MM.1S (cell line): ENCODE measurements at regions not wholly inside any gene's neighbourhood (a gene's known extent, or its start where the extent isn't known, plus 50 kb on each side); places are given as distances from the start of the nearest gene placed in this dataset.

Experiments used
- DNase-seq: peaks from one replicate; pipeline ENCODE4 v3.0.0-alpha.2; 2015
- H2AFZ ChIP-seq: fragments of 300-600 bp; sonication (generic); 2 replicates; pipeline ENCODE4 v1.6.0; 2016; ENCODE audit warnings: antibody characterized with exemption, low read length
- H3F3A ChIP-seq: fragments of 300-600 bp; sonication (generic); 2 replicates; pipeline ENCODE4 v1.6.1; 2016; ENCODE audit warnings: mild to moderate bottlenecking, antibody characterized with exemption, low read length, moderate library complexity, mixed read lengths; ENCODE audit not compliant: insufficient read depth
- H3K27ac ChIP-seq: fragments of 300-600 bp; sonication (generic); 2 replicates; pipeline ENCODE4 v1.5.1; 2016; ENCODE audit warnings: mild to moderate bottlenecking, low read length
- H3K27me3 ChIP-seq: fragments of 300-600 bp; sonication (generic); replicated peaks from 2 replicates; pipeline ENCODE4 v1.6.0; 2016; ENCODE audit warnings: low read length; ENCODE audit not compliant: insufficient read depth
- H3K36me3 ChIP-seq: fragments of 300-600 bp; sonication (generic); replicated peaks from 2 replicates; pipeline ENCODE4 v1.6.1; 2016; ENCODE audit warnings: mild to moderate bottlenecking, low read length, mixed read lengths; ENCODE audit not compliant: insufficient read depth
- H3K4me1 ChIP-seq: fragments of 300-600 bp; sonication (generic); 2 replicates; pipeline ENCODE4 v1.6.1; 2016; ENCODE audit warnings: low read length, mixed read lengths
- H3K4me2 ChIP-seq: fragments of 300-600 bp; sonication (generic); 2 replicates; pipeline ENCODE4 v1.6.0; 2016; ENCODE audit warnings: low read depth, low read length
- H3K4me3 ChIP-seq: fragments of 300-600 bp; sonication (generic); 2 replicates; pipeline ENCODE4 v1.5.1; 2016; ENCODE audit warnings: low read length, mixed read lengths
- H3K79me2 ChIP-seq: fragments of 300-600 bp; sonication (generic); 2 replicates; pipeline ENCODE4 v1.6.1; 2016; ENCODE audit warnings: mixed run types, low read length, mixed read lengths
- H3K9ac ChIP-seq: fragments of 300-600 bp; sonication (generic); 2 replicates; pipeline ENCODE4 v1.6.1; 2016; ENCODE audit warnings: low read length, mixed read lengths
- H3K9me2 ChIP-seq: fragments of 300-600 bp; sonication (generic); replicated peaks from 2 replicates; pipeline ENCODE4 v1.6.1; 2016; ENCODE audit warnings: mild to moderate bottlenecking, low read length, mixed read lengths; ENCODE audit not compliant: insufficient read depth
- H3K9me3 ChIP-seq: fragments of 300-600 bp; sonication (generic); replicated peaks from 2 replicates; pipeline ENCODE4 v1.6.1; 2016; ENCODE audit warnings: mild to moderate bottlenecking, low read length, mixed read lengths; ENCODE audit not compliant: insufficient read depth
- H4K20me1 ChIP-seq: fragments of 300-600 bp; sonication (generic); 2 replicates; pipeline ENCODE4 v1.6.1; 2016; ENCODE audit warnings: mild to moderate bottlenecking, low read length, moderate library complexity, mixed read lengths; ENCODE audit not compliant: insufficient read depth
- EZH2 ChIP-seq: fragments of 300-600 bp; sonication (generic); optimal IDR thresholded peaks from 2 replicates; pipeline ENCODE3; 2017; ENCODE audit warnings: low read depth, mild to moderate bottlenecking, antibody characterized with exemption, low read length, mixed read lengths
- EZH2phosphoT487 ChIP-seq: fragments of 300-600 bp; sonication (generic); IDR thresholded peaks from 2 replicates; pipeline ENCODE4 v1.6.1; 2018; ENCODE audit warnings: antibody characterized with exemption, low read length
- TF ChIP-seq, protein P1 (sequence below): fragments of 300-600 bp; sonication (generic); IDR thresholded peaks from 2 replicates; pipeline ENCODE4 v1.5.1; 2016; ENCODE audit warnings: antibody characterized with exemption, low read length, mixed read lengths

DNA sequence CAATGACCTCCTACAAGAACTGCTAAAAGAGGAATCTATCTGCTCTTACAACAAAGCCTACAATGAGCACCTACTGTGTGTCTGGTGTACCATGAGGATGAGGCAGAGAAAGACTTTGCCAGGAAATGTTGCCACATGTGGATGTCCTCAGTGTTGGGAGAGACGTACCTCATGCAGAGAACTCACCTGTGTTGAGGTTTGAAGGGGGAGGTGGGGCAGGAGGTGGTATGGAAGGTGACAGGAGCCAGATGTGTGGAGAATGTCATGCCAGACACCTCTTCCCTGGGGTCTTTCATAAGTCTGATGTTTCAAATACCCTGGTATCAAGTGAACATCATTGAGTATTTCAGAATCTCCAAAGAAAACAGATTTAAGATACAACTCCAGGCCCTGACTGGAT lies 220.1 kb upstream of the RNF32 start:
- no peaks in the 10 kb centered on the region for H4K20me1 ChIP-seq
- no peaks in the 10 kb centered on the region for H3K4me1 ChIP-seq
- no peaks in the 10 kb centered on the region for H3K27me3 ChIP-seq
- no peaks in the 10 kb centered on the region for H3K36me3 ChIP-seq
- DNase-seq, result no peak
- no peak overlapping the region for H3K4me3 ChIP-seq
- H3K9me3 ChIP-seq, result no peaks in the 10 kb centered on the region
- H2AFZ ChIP-seq, result no peak overlapping the region
- H3K9me2 ChIP-seq, result no peaks in the 10 kb centered on the region
- H3K9ac ChIP-seq, result no peak overlapping the region
- H3K79me2 ChIP-seq, result no peaks in the 10 kb centered on the region
- TF ChIP-seq EZH2phosphoT487 (no peak), EZH2 (no peak)
- TF ChIP-seq, protein P1, sequence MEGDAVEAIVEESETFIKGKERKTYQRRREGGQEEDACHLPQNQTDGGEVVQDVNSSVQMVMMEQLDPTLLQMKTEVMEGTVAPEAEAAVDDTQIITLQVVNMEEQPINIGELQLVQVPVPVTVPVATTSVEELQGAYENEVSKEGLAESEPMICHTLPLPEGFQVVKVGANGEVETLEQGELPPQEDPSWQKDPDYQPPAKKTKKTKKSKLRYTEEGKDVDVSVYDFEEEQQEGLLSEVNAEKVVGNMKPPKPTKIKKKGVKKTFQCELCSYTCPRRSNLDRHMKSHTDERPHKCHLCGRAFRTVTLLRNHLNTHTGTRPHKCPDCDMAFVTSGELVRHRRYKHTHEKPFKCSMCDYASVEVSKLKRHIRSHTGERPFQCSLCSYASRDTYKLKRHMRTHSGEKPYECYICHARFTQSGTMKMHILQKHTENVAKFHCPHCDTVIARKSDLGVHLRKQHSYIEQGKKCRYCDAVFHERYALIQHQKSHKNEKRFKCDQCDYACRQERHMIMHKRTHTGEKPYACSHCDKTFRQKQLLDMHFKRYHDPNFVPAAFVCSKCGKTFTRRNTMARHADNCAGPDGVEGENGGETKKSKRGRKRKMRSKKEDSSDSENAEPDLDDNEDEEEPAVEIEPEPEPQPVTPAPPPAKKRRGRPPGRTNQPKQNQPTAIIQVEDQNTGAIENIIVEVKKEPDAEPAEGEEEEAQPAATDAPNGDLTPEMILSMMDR, result no peak
- H3K27ac ChIP-seq, result no peak overlapping the region
- H3K4me2 ChIP-seq, result no peak overlapping the region
- no peaks in the 10 kb centered on the region for H3F3A ChIP-seq

DNA sequence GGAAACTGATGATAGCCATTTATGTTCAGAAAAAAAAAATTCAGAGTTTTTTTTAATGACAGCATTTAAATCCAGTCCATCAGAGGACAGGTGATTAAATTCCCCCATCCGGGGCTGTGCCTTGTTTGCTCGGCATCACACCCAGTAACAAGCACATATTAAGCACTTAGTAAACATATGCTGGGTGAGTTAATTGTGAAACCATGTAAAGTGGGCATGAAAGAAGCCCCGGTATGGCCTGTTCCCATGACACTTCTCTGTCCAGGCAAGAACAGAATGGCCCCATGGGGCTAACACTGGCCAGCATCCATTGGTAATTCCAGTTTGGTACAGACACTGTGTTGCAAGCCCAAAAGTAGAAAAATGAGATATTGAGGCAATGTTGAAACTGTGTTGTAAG lies 220.8 kb upstream of the RNF32 start:
- H3K4me1 ChIP-seq, result no peaks in the 10 kb centered on the region
- TF ChIP-seq EZH2phosphoT487 (no peak), EZH2 (no peak)
- TF ChIP-seq, protein P1, result no peak
- no peaks in the 10 kb centered on the region for H3K9me3 ChIP-seq
- no peaks in the 10 kb centered on the region for H3K79me2 ChIP-seq
- DNase-seq, result no peak
- H3K4me3 ChIP-seq, result no peak overlapping the region
- H3K36me3 ChIP-seq, result no peaks in the 10 kb centered on the region
- no peak overlapping the region for H2AFZ ChIP-seq
- no peak overlapping the region for H3K27ac ChIP-seq
- H4K20me1 ChIP-seq, result no peaks in the 10 kb centered on the region
- H3K9ac ChIP-seq, result no peak overlapping the region
- no peaks in the 10 kb centered on the region for H3K9me2 ChIP-seq
- no peaks in the 10 kb centered on the region for H3F3A ChIP-seq
- no peak overlapping the region for H3K4me2 ChIP-seq
- H3K27me3 ChIP-seq, result no peaks in the 10 kb centered on the region

DNA sequence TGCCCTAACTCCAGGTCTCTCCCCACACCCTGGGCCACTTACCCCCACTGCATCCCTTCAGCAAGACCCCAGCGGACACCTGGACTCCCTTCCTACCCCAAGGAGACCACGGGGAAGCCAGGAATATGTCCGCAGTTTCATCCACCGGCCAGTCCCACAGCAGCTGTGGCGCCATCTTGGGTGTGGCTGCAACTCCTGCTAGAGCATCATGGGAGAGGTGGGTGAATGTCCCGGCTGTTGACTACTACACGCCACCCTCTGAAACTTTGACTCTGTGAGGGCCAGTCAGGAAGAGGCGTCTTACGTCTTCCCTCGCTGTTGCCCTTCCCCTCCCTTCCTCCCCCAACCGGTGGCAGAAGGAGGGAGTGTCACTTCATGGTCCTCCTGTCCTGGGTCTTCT lies 238.3 kb upstream of the RNF32 start:
- no peak overlapping the region for H3K27ac ChIP-seq
- no peaks in the 10 kb centered on the region for H3K36me3 ChIP-seq
- no peaks in the 10 kb centered on the region for H3F3A ChIP-seq
- no peaks in the 10 kb centered on the region for H3K9me3 ChIP-seq
- H2AFZ ChIP-seq, result peak overlapping the region; percentile 26; the same call in 1 of the 2 replicates
- H3K4me1 ChIP-seq, result no peaks in the 10 kb centered on the region
- H4K20me1 ChIP-seq, result no peaks in the 10 kb centered on the region
- no peak for TF ChIP-seq EZH2
- TF ChIP-seq, protein P1, result no peak
- no peaks in the 10 kb centered on the region for H3K9me2 ChIP-seq
- H3K4me2 ChIP-seq, result peak overlapping the region; percentile 15; the same call in 1 of the 2 replicates
- no peaks in the 10 kb centered on the region for H3K79me2 ChIP-seq
- peak overlapping the region; percentile 18; the same call in 1 of the 2 replicates for H3K9ac ChIP-seq
- DNase-seq, result peak; percentile 42
- H3K27me3 ChIP-seq, result no peaks in the 10 kb centered on the region
- peak overlapping the region; percentile 42; the same call in 1 of the 2 replicates for H3K4me3 ChIP-seq
